ENCODE measurements at regions not wholly inside any gene's neighbourhood (a gene's known extent, or its start where the extent isn't known, plus 50 kb on each side); places are given as distances from the start of the nearest gene placed in this dataset.
A peak's percentile ranks its signal among the peaks of the same experiment; 100 is the strongest.

DNA sequence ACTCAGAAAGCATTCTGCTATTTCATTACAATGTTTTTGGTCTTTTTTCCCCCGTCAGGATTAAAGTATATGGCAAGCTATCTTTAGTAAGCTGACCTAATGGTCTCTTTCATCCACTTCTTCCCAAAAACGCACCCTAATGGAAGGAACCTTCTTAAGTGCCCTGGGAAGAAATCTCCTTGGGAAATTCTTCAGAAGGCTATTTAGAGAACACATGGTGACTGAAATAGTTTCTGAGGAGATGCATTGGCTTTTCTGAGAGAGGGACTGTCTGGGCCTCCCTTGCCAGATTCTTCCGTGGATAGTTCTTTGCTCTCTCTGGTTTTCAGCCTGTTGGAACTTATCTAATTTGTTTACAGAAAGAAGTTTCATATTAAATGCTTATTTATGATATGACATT lies 524.1 kb upstream of the MEF2C start:
- DNase-seq (ENCODE audit: low read depth) = no peak

DNA sequence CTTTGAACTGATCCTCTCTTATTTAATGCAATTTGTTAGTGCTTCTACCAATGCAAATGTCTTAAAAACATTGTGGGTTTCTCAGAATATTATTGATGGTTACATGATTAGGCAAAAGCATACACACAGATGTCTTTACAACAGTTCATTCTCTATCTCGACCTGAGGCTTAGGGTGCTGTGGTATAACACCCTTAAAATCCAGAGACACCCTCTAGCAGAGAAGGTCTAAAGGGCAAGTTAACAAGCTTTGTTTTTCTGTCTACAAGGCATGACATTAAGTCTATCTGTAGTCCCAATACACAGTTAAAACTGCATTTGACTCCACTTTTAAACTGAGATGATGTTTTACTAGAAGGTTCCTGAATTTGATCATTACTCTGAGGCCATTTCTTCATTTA lies 518.7 kb upstream of the MEF2C start:
- DNase-seq (ENCODE audit: low read depth) = no peak

DNA sequence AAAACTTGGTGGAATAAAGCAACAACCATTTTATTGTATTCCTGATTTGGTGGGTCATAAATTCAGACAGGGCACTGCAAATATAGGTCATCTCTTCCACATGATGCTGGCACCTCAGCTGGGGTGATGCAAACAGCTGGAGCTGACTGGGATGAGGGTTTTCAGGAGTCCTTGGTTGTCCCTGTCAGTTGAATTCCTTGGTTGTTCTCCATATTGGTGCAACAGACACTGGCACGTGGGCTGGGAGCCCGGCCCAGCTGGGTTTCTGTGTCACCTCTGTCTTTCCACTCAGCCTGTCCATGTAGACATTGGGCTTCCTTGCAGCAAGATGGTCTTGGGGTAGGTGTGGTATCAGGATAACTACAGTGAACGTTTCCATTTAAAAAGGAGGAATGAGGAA lies 518.0 kb upstream of the MEF2C start:
- DNase-seq (ENCODE audit: low read depth) = no peak

DNA sequence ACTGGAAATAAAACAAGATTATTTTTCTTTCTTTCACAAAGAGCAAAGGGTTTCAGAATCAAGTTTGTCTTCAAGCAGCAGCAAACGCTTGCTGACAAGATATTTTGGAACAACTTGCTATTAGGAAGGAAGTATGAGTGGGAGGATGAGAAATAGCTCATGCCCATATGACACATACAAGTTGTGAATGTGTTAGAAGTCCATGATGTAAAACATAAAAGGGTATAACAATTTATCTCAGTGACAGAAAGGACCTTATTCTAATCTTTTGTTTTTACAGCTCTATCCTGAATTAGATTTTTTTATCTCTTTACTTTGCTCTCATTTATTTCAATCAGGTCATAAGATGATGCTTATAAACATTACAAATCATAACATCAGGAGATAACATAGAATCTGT lies 516.6 kb upstream of the MEF2C start:
- DNase-seq (ENCODE audit: low read depth) = peak; percentile 30

DNA sequence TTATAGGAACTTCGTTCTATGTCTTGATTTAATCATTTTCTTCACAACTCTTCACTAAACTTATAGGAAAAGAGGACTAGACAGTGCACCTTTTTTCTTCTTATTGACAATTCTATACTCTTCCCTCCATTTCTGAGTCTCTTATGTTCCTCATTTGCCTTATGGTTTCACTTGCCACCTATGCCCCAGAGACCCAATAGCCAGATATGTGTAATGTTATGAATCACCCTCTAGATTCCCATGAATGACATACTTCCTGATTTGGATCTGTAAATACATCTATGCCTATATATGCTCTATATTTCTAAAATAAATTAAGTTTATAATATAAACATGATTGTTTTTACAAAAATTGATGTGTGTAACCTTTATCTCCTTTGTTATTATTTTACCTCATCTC lies 514.1 kb upstream of the MEF2C start:
- DNase-seq (ENCODE audit: low read depth) = peak; percentile 20

DNA sequence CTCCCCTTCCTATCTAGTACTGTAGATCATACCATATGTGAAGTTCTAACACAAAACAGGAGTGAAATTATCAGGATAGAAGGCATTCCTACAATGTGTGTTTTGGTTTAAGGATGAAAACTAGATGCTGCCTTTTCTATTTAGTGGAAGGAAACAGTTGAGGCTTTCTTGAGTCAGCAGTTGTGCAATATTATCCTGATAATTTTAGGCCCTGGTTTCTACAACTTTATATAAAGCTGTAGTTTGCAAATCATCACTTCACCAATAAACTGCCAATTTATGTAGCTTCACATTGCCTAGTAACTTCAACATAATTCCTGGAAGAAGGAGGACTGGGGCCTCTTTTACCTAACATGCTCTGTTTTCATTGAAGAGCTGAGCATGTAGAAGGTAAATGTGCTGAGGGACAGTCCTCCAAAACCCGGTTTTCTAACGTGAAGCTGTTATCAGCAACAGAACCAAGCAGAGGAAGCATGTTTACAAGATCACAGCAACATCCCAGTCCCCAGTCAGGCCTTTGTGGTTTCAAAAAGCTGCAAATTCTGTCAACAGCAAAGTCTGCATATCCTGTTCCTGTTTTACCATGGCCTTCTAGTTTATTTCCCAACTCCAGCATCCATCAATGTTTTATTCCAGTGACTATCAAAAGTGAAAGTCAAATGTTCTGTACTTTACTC lies 513.4 kb upstream of the MEF2C start:
- DNase-seq (ENCODE audit: low read depth) = no peak

DNA sequence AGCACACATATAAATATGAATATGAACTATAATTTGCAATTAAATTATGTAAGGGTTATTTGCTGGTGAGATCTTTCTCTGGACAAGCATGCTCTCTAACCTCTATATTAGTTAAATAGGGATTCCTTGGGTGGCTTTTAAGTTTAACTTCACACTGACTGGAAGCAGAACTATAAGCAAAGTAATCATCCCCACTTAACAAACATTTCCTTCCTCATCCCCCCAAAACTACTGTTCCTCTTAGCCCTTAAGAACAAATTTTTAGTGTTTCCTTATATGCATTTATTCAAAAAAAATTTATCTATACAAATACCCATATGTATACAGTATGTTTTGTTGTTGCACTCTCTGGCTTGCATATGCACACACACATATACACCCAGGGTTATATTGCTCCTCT lies 512.1 kb upstream of the MEF2C start:
- no peak for DNase-seq (ENCODE audit: low read depth)

DNA sequence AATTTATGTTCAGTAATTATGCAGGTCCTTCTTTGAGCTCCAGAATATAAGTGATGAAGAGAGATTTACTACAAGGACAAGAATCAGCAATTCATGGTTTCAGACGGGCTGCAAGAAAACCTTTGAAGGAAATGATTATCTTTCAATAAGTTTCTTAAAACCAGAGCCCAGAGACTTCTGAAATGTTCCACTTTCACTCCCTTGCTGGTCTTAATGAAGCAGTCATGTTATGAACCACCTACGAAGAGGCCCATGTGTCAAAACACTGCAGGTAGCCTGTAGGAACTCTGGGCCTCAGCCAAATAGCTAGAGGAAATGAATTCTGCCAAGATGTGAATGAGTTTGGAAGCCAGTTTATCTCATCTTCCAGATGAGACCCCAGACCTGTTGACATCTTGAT lies 505.9 kb upstream of the MEF2C start:
- no peak for DNase-seq (ENCODE audit: low read depth)

DNA sequence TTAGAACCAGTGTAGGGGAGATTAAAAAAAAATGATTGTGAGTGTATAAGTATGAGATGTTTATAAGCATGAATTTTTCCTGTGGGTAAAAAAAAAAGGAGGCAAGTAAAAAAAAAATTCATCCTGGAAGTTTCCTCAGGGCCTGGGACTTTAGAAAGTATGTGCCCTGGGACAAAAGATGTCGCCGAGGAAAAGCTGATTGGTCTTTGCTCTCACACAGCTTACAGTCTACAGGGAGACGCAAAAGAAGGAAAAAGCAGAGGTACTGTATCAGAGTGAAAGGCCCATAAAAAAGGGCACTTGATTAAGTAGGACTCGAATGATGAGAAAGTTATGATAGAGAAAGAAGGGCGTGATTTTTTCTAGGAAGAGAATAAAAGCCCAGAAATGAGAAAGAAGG lies 501.4 kb upstream of the MEF2C start:
- no peak for DNase-seq (ENCODE audit: low read depth)

DNA sequence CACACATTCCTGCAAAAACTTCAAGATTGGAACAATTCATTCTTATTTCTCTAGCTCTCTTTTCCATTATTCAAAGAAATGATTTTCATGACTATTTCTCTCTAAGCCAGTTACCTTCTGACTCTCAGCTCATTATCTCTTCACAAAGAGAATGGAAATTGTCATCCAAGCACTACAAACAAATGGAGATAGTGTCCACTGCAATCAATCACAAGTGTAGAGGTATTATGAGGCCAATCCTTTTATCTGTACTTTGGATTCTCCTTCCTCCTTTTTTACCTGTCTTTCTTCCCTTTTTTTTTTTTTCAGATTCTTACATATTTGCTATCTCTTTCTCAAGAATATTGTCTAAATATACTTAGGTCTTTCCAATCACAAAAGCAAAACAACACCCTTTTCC lies 497.7 kb upstream of the MEF2C start:
- DNase-seq (ENCODE audit: low read depth) = no peak

DNA sequence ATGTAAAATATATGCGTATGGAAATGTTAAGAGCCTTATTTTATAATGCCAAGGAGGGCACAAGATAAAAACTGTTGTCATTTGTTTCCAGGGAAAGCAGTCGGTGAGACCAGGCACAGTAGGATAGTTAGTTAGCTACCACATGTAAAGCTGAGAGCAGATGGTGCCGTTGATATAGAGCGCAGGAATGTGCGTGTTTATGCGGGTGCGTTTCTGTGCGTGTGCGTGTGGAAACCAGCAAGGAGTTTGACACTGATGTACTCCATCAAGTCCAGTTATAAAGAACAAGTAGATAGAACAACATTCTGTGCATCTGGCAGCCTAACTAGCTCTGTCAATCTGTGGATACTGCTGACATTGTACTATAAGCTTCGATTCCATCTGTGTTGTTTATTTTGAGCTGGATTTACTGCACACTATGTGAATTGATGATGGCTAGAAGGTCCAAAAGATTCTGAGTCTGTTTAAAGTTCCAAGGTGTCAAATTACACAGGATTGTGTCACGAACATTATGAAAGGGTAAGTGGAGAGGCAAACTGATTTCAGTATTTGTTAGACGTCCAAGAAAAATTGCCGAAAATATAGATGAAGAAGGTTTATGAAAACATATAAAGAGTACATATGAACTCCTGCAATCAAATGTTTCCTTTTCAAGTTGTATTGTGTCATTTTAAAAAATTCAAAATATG lies 494.9 kb upstream of the MEF2C start:
- no peak for DNase-seq (ENCODE audit: low read depth)

DNA sequence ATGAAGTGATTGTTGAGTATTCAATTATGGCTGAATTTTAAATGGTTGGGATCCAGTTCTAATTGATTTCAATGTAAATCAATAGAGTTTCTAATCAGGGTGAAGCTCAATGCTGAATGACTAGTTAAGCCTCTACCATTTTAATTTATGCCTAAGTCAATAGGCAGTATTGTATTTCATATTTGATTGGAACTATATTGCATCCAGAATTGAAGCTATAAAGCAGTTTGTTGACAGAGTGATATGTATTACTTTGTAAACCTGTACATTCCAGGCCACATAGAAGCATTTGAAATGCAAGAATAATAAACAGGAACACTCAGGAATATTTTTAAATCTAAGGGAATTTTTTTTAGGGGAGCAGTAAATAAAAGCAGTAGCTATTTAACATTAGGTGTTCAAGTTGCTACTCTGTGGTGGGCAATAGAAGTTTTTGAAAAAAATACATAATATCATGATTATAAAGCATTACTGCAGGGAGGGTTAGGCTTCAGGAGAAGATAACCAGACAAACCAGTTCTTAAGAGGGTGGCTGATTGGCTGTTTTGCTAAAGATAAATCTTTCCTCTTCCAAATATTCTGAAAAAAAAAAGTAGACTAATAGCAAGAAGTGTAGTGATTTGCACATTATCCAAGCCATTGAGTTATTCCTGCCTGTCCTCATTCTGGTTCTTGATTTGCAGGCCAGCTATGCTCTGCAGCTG lies 492.0 kb upstream of the MEF2C start:
- no peak for DNase-seq (ENCODE audit: low read depth)

DNA sequence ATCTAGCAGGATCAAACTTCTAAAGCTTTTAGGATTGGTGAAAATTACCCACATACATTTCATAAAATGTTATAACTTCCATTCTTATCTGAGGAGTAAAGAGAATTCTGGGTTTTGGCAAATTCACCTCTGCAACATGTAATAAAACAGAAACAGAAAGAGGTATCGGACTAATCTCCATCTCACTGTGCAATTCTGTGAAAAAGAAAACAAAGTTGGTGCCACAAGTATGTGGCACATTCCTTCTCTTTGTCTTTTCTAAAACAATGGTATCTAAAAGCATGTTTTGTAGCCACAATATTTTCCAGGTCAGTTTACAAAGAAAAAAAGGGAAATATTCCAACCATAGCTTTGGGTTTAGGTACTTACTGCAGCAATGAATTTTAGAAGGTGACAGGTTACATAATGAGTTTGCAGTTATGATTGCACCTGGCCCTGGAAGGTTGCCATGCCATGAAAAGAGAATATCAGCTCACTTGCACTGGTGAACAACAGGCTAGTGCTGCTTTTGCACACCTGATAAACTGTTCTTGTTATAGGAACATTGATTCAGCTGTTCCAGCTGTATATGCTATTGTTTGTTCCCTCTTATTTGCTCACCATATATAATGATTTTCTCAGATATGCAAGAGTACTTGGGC lies 491.3 kb upstream of the MEF2C start:
- no peak for DNase-seq (ENCODE audit: low read depth)

DNA sequence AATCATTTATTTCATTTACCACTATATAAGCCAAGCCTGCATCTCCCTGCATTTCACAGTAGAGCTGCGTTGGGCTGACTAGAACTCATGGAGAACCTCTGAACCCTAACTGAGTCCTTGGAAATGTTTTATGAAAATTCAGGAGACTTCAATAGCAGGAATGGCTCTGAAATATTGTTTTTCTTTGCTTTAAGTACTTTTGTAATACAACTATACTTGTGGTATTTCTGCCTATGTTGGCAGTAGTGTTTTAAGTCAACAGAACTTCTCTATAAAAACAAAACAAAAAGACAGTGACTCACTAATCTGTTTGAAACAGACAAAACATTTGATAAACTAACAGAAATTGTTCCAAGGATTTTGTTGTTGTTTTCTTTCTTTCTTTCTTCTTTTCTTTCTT lies 489.2 kb upstream of the MEF2C start:
- DNase-seq (ENCODE audit: low read depth) = no peak

DNA sequence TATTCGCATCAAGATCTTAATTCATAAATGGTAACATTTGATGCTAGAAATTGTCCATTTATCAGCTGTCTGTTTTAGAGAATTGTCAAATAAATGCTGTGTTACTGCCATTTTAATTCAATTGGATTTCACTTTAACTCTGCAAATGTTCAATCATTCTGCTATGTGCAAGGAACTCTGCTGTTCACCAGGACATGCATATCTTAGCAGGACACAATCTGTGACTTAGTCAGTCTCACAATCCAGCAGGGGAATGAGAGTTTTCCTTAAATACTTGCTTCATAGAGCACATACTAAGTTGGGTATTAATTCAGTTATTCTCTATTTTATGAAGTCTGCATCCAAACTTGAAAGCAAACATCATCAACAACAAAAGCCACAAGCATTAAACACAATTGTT lies 488.7 kb upstream of the MEF2C start:
- DNase-seq (ENCODE audit: low read depth) = no peak

DNA sequence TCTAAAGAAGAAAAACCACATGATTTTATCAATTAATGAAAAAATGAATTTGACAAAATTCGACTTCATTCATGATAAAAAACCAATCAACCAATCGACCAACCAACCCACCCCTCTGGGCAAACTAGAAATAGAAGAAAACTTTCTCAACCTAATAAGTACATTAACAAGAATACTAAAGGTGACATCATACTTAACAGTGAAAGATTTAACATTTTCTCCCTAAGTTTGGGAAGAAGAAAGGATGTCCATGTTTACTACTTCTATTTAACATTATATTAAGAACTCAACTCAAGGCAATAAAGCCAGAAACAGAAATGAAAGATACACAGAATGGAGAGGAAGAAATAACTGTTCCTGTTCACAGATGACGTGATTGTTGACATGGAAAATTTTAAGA lies 476.1 kb upstream of the MEF2C start:
- DNase-seq (ENCODE audit: low read depth) = no peak

DNA sequence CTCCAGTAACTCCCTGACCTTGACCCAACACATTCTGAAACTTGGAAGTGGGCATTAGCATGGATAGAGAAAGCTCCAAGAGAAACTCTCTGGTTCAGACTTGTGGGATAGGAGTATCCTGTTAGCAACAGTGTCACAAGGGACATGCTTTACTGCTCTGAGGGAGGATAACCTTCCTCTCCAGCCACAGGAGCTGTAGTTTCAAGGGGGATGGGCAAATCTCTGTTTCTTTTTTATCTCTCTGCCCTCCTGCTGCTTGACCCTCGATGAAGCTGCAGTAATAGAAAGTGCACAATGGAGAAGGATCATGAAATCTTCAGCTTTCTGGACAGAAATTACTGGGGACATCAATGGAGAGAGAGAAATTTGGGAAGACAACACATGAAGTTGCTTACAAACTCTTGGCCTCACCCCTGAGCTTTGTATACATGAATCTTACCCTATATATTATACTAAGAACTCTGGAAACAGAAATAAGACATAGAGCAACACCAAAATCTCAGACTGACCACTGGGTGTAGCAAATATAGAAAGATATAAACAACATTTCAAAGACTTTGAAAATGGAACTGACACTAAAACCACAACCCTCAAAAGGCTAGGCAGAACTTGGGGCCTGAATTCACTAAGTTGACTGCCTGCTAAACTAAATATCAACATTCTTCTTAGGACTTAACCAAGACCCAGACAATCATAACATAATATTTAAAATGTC lies 471.0 kb upstream of the MEF2C start:
- DNase-seq (ENCODE audit: low read depth) = no peak

DNA sequence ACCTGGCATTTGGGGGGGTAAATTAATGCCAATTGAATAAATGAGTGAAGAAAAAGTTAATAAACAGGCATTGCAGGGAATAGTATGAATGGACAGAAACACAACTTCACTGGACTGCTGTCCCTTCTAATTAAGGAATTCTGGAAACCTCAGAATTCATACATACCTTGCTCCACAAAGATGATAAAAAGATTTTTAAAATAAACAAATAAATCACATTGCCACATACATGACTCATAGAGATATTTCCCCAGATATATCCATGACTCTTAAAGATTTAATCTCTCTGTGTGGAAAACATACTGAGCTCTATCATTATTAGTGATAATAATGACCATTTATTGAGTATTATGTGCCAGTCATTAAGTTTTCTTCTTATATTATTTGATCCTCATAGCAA lies 469.0 kb upstream of the MEF2C start:
- DNase-seq (ENCODE audit: low read depth) = peak; percentile 72

DNA sequence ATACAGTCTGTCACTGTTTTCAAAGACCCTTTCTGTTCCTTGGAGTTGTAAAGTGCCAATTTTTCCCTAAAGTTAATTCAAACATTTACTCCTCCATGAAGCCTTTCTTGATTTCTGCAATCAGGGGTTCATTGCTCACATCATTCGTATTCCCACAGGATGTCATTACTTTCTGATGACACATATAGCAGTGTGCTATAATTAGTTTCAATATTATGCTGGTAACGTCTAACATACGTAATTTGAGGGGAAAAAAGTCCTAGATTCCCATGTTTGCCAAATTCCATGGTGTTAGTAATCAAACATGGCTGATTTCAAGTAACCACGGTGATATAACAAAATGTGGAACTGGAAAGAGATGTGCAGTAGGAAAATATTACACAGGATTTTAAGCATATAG lies 468.2 kb upstream of the MEF2C start:
- peak; percentile 87 for DNase-seq (ENCODE audit: low read depth)

DNA sequence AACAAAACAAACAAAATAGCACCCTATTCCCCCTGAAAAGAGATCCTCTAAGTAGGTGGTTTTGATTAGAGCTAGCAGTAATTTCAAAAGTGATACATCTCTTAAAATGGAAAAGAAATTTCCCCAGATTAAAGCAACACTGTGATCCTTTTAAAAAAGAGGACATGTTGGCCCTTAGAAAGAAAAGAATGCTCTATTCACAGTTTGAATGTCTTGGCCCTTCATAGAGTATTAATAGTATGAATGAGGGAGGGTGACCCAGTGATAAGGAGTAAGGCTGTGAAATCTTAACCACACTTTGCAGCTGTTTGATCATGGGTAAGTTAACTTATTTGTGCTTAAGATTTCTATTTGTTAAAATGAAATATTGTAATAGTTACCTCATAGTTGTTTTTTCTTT lies 467.7 kb upstream of the MEF2C start:
- DNase-seq (ENCODE audit: low read depth) = no peak

DNA sequence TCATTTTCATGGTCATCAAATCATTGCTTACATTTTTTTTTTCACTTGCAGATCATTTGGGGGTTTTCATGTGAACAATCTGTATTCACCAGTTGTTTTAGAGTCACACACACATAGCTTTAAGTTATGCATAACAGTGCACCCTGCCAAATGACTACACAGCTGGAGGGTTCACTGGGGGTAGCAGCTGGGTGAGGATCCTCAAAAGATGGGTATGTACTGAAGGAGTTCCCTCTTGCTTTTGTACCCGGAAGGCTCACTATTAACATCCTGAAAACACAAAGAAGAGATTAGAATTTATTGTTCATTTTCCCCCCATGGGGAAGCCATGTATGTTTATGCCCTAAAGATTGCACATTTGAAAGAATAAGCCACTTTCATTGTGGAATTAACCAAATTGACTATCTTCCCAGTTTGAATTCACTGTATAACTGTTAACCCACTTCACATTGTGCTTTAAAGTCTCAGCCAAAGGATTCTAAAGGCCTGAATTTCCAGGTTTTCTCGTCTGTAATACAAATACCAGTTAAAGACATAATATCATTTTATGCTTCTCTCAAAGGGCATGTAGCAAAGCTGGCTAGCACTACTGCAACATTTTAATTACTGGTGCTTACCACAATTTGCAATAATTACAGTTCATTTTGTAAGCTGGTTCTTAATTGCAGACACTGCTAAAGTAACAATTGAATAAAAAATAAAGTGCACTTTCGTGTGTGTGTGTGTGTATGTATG lies 466.4 kb upstream of the MEF2C start:
- no peak for DNase-seq (ENCODE audit: low read depth)

DNA sequence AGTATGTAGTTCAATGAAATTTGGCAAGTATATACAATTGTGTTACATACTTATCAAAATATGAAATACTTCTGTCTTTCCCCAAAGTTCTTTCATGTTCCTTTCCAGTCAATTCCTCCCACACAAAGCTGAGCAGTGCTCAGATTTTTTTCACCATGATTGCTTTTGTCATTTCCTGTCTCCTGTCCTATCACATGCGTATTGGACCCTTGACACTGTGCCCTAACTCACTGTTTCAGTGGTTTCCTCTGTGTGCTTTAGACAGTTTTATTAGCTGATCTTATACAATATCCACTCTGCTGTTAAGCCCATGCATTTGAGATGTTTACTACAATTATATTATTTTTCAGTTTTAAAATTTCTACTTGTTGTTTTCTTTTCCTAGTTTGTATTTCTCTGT lies 463.6 kb upstream of the MEF2C start:
- no peak for DNase-seq (ENCODE audit: low read depth)

All from ELR (cell line).